ENCODE measurements at regions not wholly inside any gene's neighbourhood (a gene's known extent, or its start where the extent isn't known, plus 50 kb on each side); places are given as distances from the start of the nearest gene placed in this dataset.
A peak's percentile ranks its signal among the peaks of the same experiment; 100 is the strongest.

- Histone ChIP-seq H3K9me3 (ENCODE audit: control insufficient read depth in 1 of 2, low read length in 2 of 2) (no peaks in the 10 kb centered on the region), H3K27ac (ENCODE audit: low read length) (no peak overlapping the region), H3K4me3 (ENCODE audit: low read depth in 1 of 2, low read length in 2 of 2) (no peak overlapping the region), H3K4me1 (ENCODE audit: control insufficient read depth in 1 of 2, insufficient read depth in 2 of 2, low read length in 2 of 2) (no peaks in the 10 kb centered on the region), H3K27me3 (ENCODE audit: low read depth, low read length) (no peaks in the 10 kb centered on the region), H3K36me3 (ENCODE audit: control insufficient read depth in 1 of 2, insufficient read depth in 2 of 2, low read length in 2 of 2) (no peaks in the 10 kb centered on the region)
These were observed 180.7 kb upstream of the RAI14 start for GRCh38 chr5:34475249-34475966.

- no peaks in the 10 kb centered on the region for H3K4me1 ChIP-seq (ENCODE audit: control insufficient read depth in 1 of 2, insufficient read depth in 2 of 2, low read length in 2 of 2)
- H3K27ac ChIP-seq (ENCODE audit: low read length): no peak overlapping the region
- no peaks in the 10 kb centered on the region for H3K36me3 ChIP-seq (ENCODE audit: control insufficient read depth in 1 of 2, insufficient read depth in 2 of 2, low read length in 2 of 2)
These were observed 179.1 kb upstream of the RAI14 start for GRCh38 chr5:34476941-34477565.

GRCh38 chr5:34480810-34481528, 175.2 kb upstream of the RAI14 start:
- Histone ChIP-seq H3K4me3 (ENCODE audit: low read depth in 1 of 2, low read length in 2 of 2) (no peak overlapping the region), H3K36me3 (ENCODE audit: control insufficient read depth in 1 of 2, insufficient read depth in 2 of 2, low read length in 2 of 2) (no peaks in the 10 kb centered on the region), H3K27me3 (ENCODE audit: low read depth, low read length) (no peaks in the 10 kb centered on the region), H3K27ac (ENCODE audit: low read length) (no peak overlapping the region), H3K9me3 (ENCODE audit: control insufficient read depth in 1 of 2, low read length in 2 of 2) (peaks cover 0 to 10% of the 10 kb centered on the region in 2 donors), H3K4me1 (ENCODE audit: control insufficient read depth in 1 of 2, insufficient read depth in 2 of 2, low read length in 2 of 2) (no peaks in the 10 kb centered on the region)

More at GRCh38 chr5:34476941-34477565, 179.1 kb upstream of the RAI14 start:
- Histone ChIP-seq H3K9me3 (ENCODE audit: control insufficient read depth in 1 of 2, low read length in 2 of 2) (peaks cover 0 to 3% of the 10 kb centered on the region in 2 donors), H3K4me3 (ENCODE audit: low read depth in 1 of 2, low read length in 2 of 2) (no peak overlapping the region), H3K27me3 (ENCODE audit: low read depth, low read length) (no peaks in the 10 kb centered on the region)

GRCh38 chr5:34483442-34484033, 172.6 kb upstream of the RAI14 start:
- Histone ChIP-seq H3K4me1 (ENCODE audit: control insufficient read depth in 1 of 2, insufficient read depth in 2 of 2, low read length in 2 of 2) (no peaks in the 10 kb centered on the region), H3K4me3 (ENCODE audit: low read depth in 1 of 2, low read length in 2 of 2) (no peak overlapping the region), H3K27ac (ENCODE audit: low read length) (no peak overlapping the region), H3K27me3 (ENCODE audit: low read depth, low read length) (no peaks in the 10 kb centered on the region), H3K9me3 (ENCODE audit: control insufficient read depth in 1 of 2, low read length in 2 of 2) (peaks cover 0 to 10% of the 10 kb centered on the region in 2 donors), H3K36me3 (ENCODE audit: control insufficient read depth in 1 of 2, insufficient read depth in 2 of 2, low read length in 2 of 2) (no peaks in the 10 kb centered on the region)

- no peaks in the 10 kb centered on the region for H3K27me3 ChIP-seq (ENCODE audit: low read depth, low read length)
- no peaks in the 10 kb centered on the region for H3K36me3 ChIP-seq (ENCODE audit: control insufficient read depth in 1 of 2, insufficient read depth in 2 of 2, low read length in 2 of 2)
- H3K9me3 ChIP-seq (ENCODE audit: control insufficient read depth in 1 of 2, low read length in 2 of 2): peaks cover 0 to 10% of the 10 kb centered on the region in 2 donors
- no peak overlapping the region for H3K27ac ChIP-seq (ENCODE audit: low read length)
- H3K4me3 ChIP-seq (ENCODE audit: low read depth in 1 of 2, low read length in 2 of 2): no peak overlapping the region
- no peaks in the 10 kb centered on the region for H3K4me1 ChIP-seq (ENCODE audit: control insufficient read depth in 1 of 2, insufficient read depth in 2 of 2, low read length in 2 of 2)
These were observed 171.8 kb upstream of the RAI14 start for GRCh38 chr5:34484216-34484920.

- H3K36me3 ChIP-seq (ENCODE audit: control insufficient read depth in 1 of 2, insufficient read depth in 2 of 2, low read length in 2 of 2): no peaks in the 10 kb centered on the region
- no peak overlapping the region for H3K27ac ChIP-seq (ENCODE audit: low read length)
- H3K9me3 ChIP-seq (ENCODE audit: control insufficient read depth in 1 of 2, low read length in 2 of 2): peaks cover 0 to 10% of the 10 kb centered on the region in 2 donors
- no peaks in the 10 kb centered on the region for H3K27me3 ChIP-seq (ENCODE audit: low read depth, low read length)
- H3K4me1 ChIP-seq (ENCODE audit: control insufficient read depth in 1 of 2, insufficient read depth in 2 of 2, low read length in 2 of 2): no peaks in the 10 kb centered on the region
- H3K4me3 ChIP-seq (ENCODE audit: low read depth in 1 of 2, low read length in 2 of 2): no peak overlapping the region
These were observed 170.4 kb upstream of the RAI14 start for GRCh38 chr5:34485768-34486030.

GRCh38 chr5:34486160-34486848, 169.8 kb upstream of the RAI14 start:
- Histone ChIP-seq H3K27ac (ENCODE audit: low read length) (no peak overlapping the region), H3K27me3 (ENCODE audit: low read depth, low read length) (no peaks in the 10 kb centered on the region), H3K36me3 (ENCODE audit: control insufficient read depth in 1 of 2, insufficient read depth in 2 of 2, low read length in 2 of 2) (no peaks in the 10 kb centered on the region), H3K4me3 (ENCODE audit: low read depth in 1 of 2, low read length in 2 of 2) (no peak overlapping the region), H3K4me1 (ENCODE audit: control insufficient read depth in 1 of 2, insufficient read depth in 2 of 2, low read length in 2 of 2) (no peaks in the 10 kb centered on the region), H3K9me3 (ENCODE audit: control insufficient read depth in 1 of 2, low read length in 2 of 2) (peaks cover 0 to 10% of the 10 kb centered on the region in 2 donors)

GRCh38 chr5:34486849-34487158, 169.3 kb upstream of the RAI14 start:
- Histone ChIP-seq H3K9me3 (ENCODE audit: control insufficient read depth in 1 of 2, low read length in 2 of 2) (peaks cover 0 to 9% of the 10 kb centered on the region in 2 donors), H3K4me3 (ENCODE audit: low read depth in 1 of 2, low read length in 2 of 2) (no peak overlapping the region), H3K36me3 (ENCODE audit: control insufficient read depth in 1 of 2, insufficient read depth in 2 of 2, low read length in 2 of 2) (no peaks in the 10 kb centered on the region), H3K27ac (ENCODE audit: low read length) (no peak overlapping the region), H3K4me1 (ENCODE audit: control insufficient read depth in 1 of 2, insufficient read depth in 2 of 2, low read length in 2 of 2) (no peaks in the 10 kb centered on the region), H3K27me3 (ENCODE audit: low read depth, low read length) (no peaks in the 10 kb centered on the region)

GRCh38 chr5:34487159-34487879, 168.8 kb upstream of the RAI14 start:
- Histone ChIP-seq H3K27me3 (ENCODE audit: low read depth, low read length) (no peaks in the 10 kb centered on the region), H3K36me3 (ENCODE audit: control insufficient read depth in 1 of 2, insufficient read depth in 2 of 2, low read length in 2 of 2) (no peaks in the 10 kb centered on the region), H3K4me1 (ENCODE audit: control insufficient read depth in 1 of 2, insufficient read depth in 2 of 2, low read length in 2 of 2) (no peaks in the 10 kb centered on the region), H3K9me3 (ENCODE audit: control insufficient read depth in 1 of 2, low read length in 2 of 2) (peaks cover 0 to 4% of the 10 kb centered on the region in 2 donors), H3K4me3 (ENCODE audit: low read depth in 1 of 2, low read length in 2 of 2) (no peak overlapping the region), H3K27ac (ENCODE audit: low read length) (peak overlapping the region; percentile 28)

- H3K4me3 ChIP-seq (ENCODE audit: low read depth in 1 of 2, low read length in 2 of 2): no peak overlapping the region
- H3K9me3 ChIP-seq (ENCODE audit: control insufficient read depth in 1 of 2, low read length in 2 of 2): no peaks in the 10 kb centered on the region
- H3K27ac ChIP-seq (ENCODE audit: low read length): no peak overlapping the region
- no peaks in the 10 kb centered on the region for H3K4me1 ChIP-seq (ENCODE audit: control insufficient read depth in 1 of 2, insufficient read depth in 2 of 2, low read length in 2 of 2)
- H3K27me3 ChIP-seq (ENCODE audit: low read depth, low read length): no peaks in the 10 kb centered on the region
- H3K36me3 ChIP-seq (ENCODE audit: control insufficient read depth in 1 of 2, insufficient read depth in 2 of 2, low read length in 2 of 2): no peaks in the 10 kb centered on the region
These were observed 168.2 kb upstream of the RAI14 start for GRCh38 chr5:34487956-34488355.
